Pancreas (tissue), 10 donors: ENCODE measurements at regions not wholly inside any gene's neighbourhood (a gene's known extent, or its start where the extent isn't known, plus 50 kb on each side); places are given as distances from the start of the nearest gene placed in this dataset.
"Not testable (repeated sequence)": the region's sequence is repeated elsewhere in the genome, so short reads cannot be mapped to it uniquely, and the experiment has no call there.

Experiments
- ATAC-seq, 4 donors: fragments of 200-7000 bp; cut with Tn5 transposase; one replicate each; pipeline versions ENCODE4 v1.8.0 to v1.9.1; 2020; ENCODE audit warnings: mild to moderate bottlenecking in 4 of 4, moderate library complexity in 4 of 4
- DNase-seq, 6 donors: peaks; one replicate each; pipeline ENCODE4 v3.0.0-alpha.2; 2020
- FAIRE-seq: peaks from 2 replicates; lab custom pipeline; 2012; peaks lifted over from hg19 to GRCh38; lab: Jason Lieb, UNC
- H3K27ac ChIP-seq, 4 donors: fragments of 200-600 bp; sonication (generic); 1 replicate in 3 of 4; 2 replicates in 1 of 4; pipeline versions ENCODE4 v1.5.0 to v1.8.0; 2020
- H3K27me3 ChIP-seq, 4 donors: fragments of 200-600 bp; one replicate each; pipeline ENCODE4 v1.8.0; 2021
- H3K36me3 ChIP-seq, 3 donors: fragments of 200-600 bp; sonication (generic) in 1 of 3; one replicate each; pipeline versions ENCODE4 v1.5.0 to v1.8.0; 2020 to 2021
- H3K4me1 ChIP-seq, 3 donors: fragments of 200-600 bp; one replicate each; pipeline ENCODE4 v1.8.0; 2021
- H3K4me3 ChIP-seq, 4 donors: fragments of 200-600 bp; sonication (generic) in 2 of 4; one replicate each; pipeline versions ENCODE4 v1.5.0 to v1.8.0; 2020 to 2021
- H3K9me3 ChIP-seq, 4 donors: fragments of 200-600 bp; one replicate each; pipeline ENCODE4 v1.8.0; 2021
- CTCF ChIP-seq, 4 donors: fragments of 200-600 bp; sonication (generic) in 3 of 4; IDR thresholded peaks; one replicate each; pipeline versions ENCODE4 v1.5.0 to v1.8.0; 2021; ENCODE audit warnings: antibody characterized with exemption in 4 of 4
- WGBS, 2 donors: extraction: QIAGEN DNeasy Blood & Tissue Kit; methylation state at CpG; one replicate each; pipeline ENCODE4 v1.1.7; 2013; 5-methylcytosine and 5-hydroxymethylcytosine counted together
- intact Hi-C, 3 donors: fragments of 100-400 bp; cut with DNase I; formaldehyde crosslinking; loops; one replicate each; pipeline versions ENCODE4 v1.11.1 to v1.14.2; 2022
- donor health status: healthy with polysubstance abuse.
- donor health status: DM: no; HTN: no; CAD: no; lungs with moderate emphysema.
- donor health status: DM: no; HTN: no; CAD: no.
- donor health status: control.
- donor health status: control.
- donor health status: Bipolar disorder and iron deficiency.
- donor health status: DM: yes; HTN: yes; CAD: no.
- donor health status: DM: no; HTN: no; CAD: no.
- donor health status: DM: no; HTN: no; CAD: no.
- donor health status: DM: yes; HTN: yes; CAD: no.

- Histone ChIP-seq H3K9me3 (no peaks in the 10 kb centered on the region), H3K27ac (no peak overlapping the region), H3K4me3 (no peak overlapping the region), H3K4me1 (no peaks in the 10 kb centered on the region), H3K36me3 (no peaks in the 10 kb centered on the region), H3K27me3 (no peaks in the 10 kb centered on the region)
- FAIRE-seq (no peak), DNase-seq (no peak), ATAC-seq (no peak)
- 83 to 88% methylated on average over 2 of the region's 2 CpGs for WGBS, 2 donors
- intact Hi-C loops = no loop called here
- no peak for TF ChIP-seq CTCF (IDR thresholded peaks at IDR 0.05)
Measured at GRCh38 chr16:72458035-72458434, 286.1 kb upstream of the PMFBP1 start.

- DNase-seq = no peak
- Histone ChIP-seq H3K9me3 (no peaks in the 10 kb centered on the region), H3K36me3 (no peaks in the 10 kb centered on the region), H3K4me1 (no peaks in the 10 kb centered on the region), H3K4me3 (no peak overlapping the region), H3K27ac (no peak overlapping the region), H3K27me3 (no peaks in the 10 kb centered on the region)
- ATAC-seq = no peak
- 90 to 94% methylated on average over 4 of the region's 4 CpGs for WGBS, 2 donors
- TF ChIP-seq CTCF (IDR thresholded peaks at IDR 0.05) = no peak
- intact Hi-C loops = no loop called here
- FAIRE-seq = no peak
Measured at GRCh38 chr16:72457243-72457940, 285.4 kb upstream of the PMFBP1 start.

- ATAC-seq = peak in 1 of 4 donors; percentile 27
- intact Hi-C loops = no loop called here
- no peaks in the 10 kb centered on the region for H3K4me1 ChIP-seq
- no peak overlapping the region for H3K4me3 ChIP-seq
- no peaks in the 10 kb centered on the region for H3K36me3 ChIP-seq
- no peak overlapping the region for H3K27ac ChIP-seq
- WGBS, 2 donors = 62 to 64% methylated on average over 2 of the region's 2 CpGs
- no peak for FAIRE-seq
- peak in 3 of 6 donors; percentile 13 to 18 (median 15) for DNase-seq
- H3K27me3 ChIP-seq = no peaks in the 10 kb centered on the region
- H3K9me3 ChIP-seq = no peaks in the 10 kb centered on the region
- no peak for TF ChIP-seq CTCF (IDR thresholded peaks at IDR 0.05)
Measured at GRCh38 chr16:72455743-72456659, 284.0 kb upstream of the PMFBP1 start.

- H3K4me1 ChIP-seq, H3K36me3 ChIP-seq, H3K4me3 ChIP-seq, DNase-seq, intact Hi-C loops, H3K9me3 ChIP-seq, ATAC-seq, FAIRE-seq, H3K27ac ChIP-seq, H3K27me3 ChIP-seq: not testable (repeated sequence)
- 92 to 97% methylated on average over 9 of the region's 9 CpGs for WGBS, 2 donors
Measured at GRCh38 chr16:72453856-72454255, 281.9 kb upstream of the PMFBP1 start.

GRCh38 chr16:72444696-72445095 lies 272.7 kb upstream of the PMFBP1 start:
- TF ChIP-seq CTCF (IDR thresholded peaks at IDR 0.05) = no peak
- Histone ChIP-seq H3K4me3 (no peak overlapping the region), H3K27ac (no peak overlapping the region), H3K27me3 (no peaks in the 10 kb centered on the region), H3K4me1 (no peaks in the 10 kb centered on the region), H3K36me3 (no peaks in the 10 kb centered on the region), H3K9me3 (no peaks in the 10 kb centered on the region)
- 84 to 97% methylated on average over 1 of the region's 1 CpG for WGBS, 2 donors
- intact Hi-C loops = no loop called here
- DNase-seq (no peak), FAIRE-seq (no peak), ATAC-seq (no peak)
